ENCODE measurements at regions not wholly inside any gene's neighbourhood (a gene's known extent, or its start where the extent isn't known, plus 50 kb on each side); places are given as distances from the start of the nearest gene placed in this dataset.

- TF ChIP-seq, protein P1, sequence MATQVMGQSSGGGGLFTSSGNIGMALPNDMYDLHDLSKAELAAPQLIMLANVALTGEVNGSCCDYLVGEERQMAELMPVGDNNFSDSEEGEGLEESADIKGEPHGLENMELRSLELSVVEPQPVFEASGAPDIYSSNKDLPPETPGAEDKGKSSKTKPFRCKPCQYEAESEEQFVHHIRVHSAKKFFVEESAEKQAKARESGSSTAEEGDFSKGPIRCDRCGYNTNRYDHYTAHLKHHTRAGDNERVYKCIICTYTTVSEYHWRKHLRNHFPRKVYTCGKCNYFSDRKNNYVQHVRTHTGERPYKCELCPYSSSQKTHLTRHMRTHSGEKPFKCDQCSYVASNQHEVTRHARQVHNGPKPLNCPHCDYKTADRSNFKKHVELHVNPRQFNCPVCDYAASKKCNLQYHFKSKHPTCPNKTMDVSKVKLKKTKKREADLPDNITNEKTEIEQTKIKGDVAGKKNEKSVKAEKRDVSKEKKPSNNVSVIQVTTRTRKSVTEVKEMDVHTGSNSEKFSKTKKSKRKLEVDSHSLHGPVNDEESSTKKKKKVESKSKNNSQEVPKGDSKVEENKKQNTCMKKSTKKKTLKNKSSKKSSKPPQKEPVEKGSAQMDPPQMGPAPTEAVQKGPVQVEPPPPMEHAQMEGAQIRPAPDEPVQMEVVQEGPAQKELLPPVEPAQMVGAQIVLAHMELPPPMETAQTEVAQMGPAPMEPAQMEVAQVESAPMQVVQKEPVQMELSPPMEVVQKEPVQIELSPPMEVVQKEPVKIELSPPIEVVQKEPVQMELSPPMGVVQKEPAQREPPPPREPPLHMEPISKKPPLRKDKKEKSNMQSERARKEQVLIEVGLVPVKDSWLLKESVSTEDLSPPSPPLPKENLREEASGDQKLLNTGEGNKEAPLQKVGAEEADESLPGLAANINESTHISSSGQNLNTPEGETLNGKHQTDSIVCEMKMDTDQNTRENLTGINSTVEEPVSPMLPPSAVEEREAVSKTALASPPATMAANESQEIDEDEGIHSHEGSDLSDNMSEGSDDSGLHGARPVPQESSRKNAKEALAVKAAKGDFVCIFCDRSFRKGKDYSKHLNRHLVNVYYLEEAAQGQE (IDR thresholded peaks at IDR 0.05; ENCODE audit: insufficient read depth in 1 of 2, low read depth in 2 of 2, low read length in 1 of 2): no peak
- TF ChIP-seq CTCF (IDR thresholded peaks at IDR 0.05) (no peak), POLR2AphosphoS5 (IDR thresholded peaks at IDR 0.05; ENCODE audit: low read depth, low read length) (no peak), TCF7L2 (IDR thresholded peaks at IDR 0.05; ENCODE audit: low read depth, low read length) (no peak)
Observed at GRCh38 chr3:194957743-194958240, 272.1 kb downstream of the FAM43A start.

Data from Panc1 (cell line).